Caco-2 (cell line): ENCODE measurements at regions not wholly inside any gene's neighbourhood (a gene's known extent, or its start where the extent isn't known, plus 50 kb on each side); places are given as distances from the start of the nearest gene placed in this dataset.

Experiments
- BruUV-seq: library from RNA; stranded (reverse); fragments of 400-500 nt; replicated peaks from 2 replicates; lab custom pipeline; 2021; lab: Mats Ljungman, UMichigan
- CTCF ChIA-PET: fragments of 300-600 bp; sonication (Branson Sonifier 250); formaldehyde crosslinking; loops from one replicate; lab custom pipeline; 2022; ENCODE audit warnings: antibody characterized with exemption; lab: Charles Lee
- POLR2A ChIA-PET: fragments of 300-600 bp; sonication (Branson Sonifier 250); formaldehyde crosslinking; loops from one replicate; lab custom pipeline; 2022; ENCODE audit warnings: antibody characterized with exemption; lab: Charles Lee
- DNase-seq, 2 experiments: peaks; one replicate each; pipeline versions ENCODE4 v3.0.0 to v3.0.0-alpha.2; 2020 to 2022
- H3K27me3 ChIP-seq: replicated peaks from 2 replicates; pipeline ENCODE4 v1.6.0; 2011; ENCODE audit warnings: low read length; ENCODE audit not compliant: control insufficient read depth, insufficient read depth
- H3K36me3 ChIP-seq: 2 replicates; pipeline ENCODE4 v1.5.1; 2011; ENCODE audit warnings: low read length; ENCODE audit not compliant: control insufficient read depth, insufficient read depth
- H3K4me1 ChIP-seq: fragments of 250-450 bp; sonication (Bioruptor Pico); 2 replicates; pipeline ENCODE4 v1.5.1; 2020; ENCODE audit warnings: mild to moderate bottlenecking
- H3K4me3 ChIP-seq: 2 replicates; pipeline ENCODE4 v1.5.1; 2011; ENCODE audit warnings: low read depth, mild to moderate bottlenecking, control low read depth, low read length
- H3K9me3 ChIP-seq: fragments of 250-450 bp; sonication (Bioruptor Pico); 2 replicates; pipeline ENCODE4 v1.5.1; 2020; ENCODE audit warnings: mild to moderate bottlenecking, moderate library complexity
- H3K27ac Mint-ChIP-seq: one replicate; pipeline ENCODE4 v1.8.0; 2022; ENCODE audit warnings: mixed read lengths; ENCODE audit not compliant: unreplicated experiment
- H3K27me3 Mint-ChIP-seq: one replicate; pipeline ENCODE4 v1.8.0; 2022; ENCODE audit warnings: mixed read lengths; ENCODE audit not compliant: insufficient read depth, unreplicated experiment
- H3K36me3 Mint-ChIP-seq: one replicate; pipeline ENCODE4 v1.8.0; 2022; ENCODE audit warnings: mild to moderate bottlenecking, mixed read lengths; ENCODE audit not compliant: insufficient read depth, unreplicated experiment
- H3K4me1 Mint-ChIP-seq: one replicate; pipeline ENCODE4 v1.8.0; 2022; ENCODE audit warnings: low read depth, mixed read lengths; ENCODE audit not compliant: unreplicated experiment
- H3K4me3 Mint-ChIP-seq: one replicate; pipeline ENCODE4 v1.8.0; 2022; ENCODE audit warnings: mild to moderate bottlenecking, moderate library complexity, mixed read lengths; ENCODE audit not compliant: unreplicated experiment
- H3K9me3 Mint-ChIP-seq: one replicate; pipeline ENCODE4 v1.8.0; 2022; ENCODE audit warnings: mixed read lengths; ENCODE audit not compliant: unreplicated experiment
- CTCF ChIP-seq, 2 experiments: fragments of 200-600 bp in 1 of 2; IDR thresholded peaks; 1 replicate in 1 of 2; 2 replicates in 1 of 2; pipeline versions ENCODE4 v1.5.1 to v1.8.0; 2011 to 2022; ENCODE audit warnings: antibody characterized with exemption in 1 of 2, control low read depth in 1 of 2, inconsistent platforms in 1 of 2, low read depth in 1 of 2, low read length in 1 of 2, mild to moderate bottlenecking in 1 of 2, moderate library complexity in 1 of 2; ENCODE audit not compliant: insufficient read depth in 1 of 2, severe bottlenecking in 1 of 2, unreplicated experiment in 1 of 2
- intact Hi-C: fragments of 100-400 bp; cut with micrococcal nuclease; formaldehyde crosslinking; loops from one replicate; pipeline ENCODE4 v1.10.0; 2022; ENCODE audit not compliant: unreplicated experiment

DNA sequence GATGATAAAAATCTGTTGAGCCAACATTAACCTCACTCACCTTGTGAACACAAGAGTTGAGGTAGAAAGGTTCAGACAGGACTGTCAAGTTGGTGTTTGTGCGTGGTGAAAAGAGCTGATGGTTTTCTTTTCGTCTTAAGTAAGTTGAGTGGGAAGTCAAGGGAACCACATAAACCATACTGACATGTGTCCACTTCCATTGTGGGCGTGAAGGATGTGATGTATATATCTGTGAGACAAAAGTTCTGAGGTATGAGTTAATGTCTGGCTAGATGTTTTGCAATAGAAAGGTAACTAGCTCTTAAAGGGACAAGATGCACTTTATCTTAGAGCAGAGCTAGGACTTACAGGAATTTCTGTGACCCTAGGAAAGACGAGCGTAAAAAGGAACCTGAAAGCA lies 1272.1 kb upstream of the ADGRB3 start:
- no peaks in the 10 kb centered on the region for H3K36me3 Mint-ChIP-seq
- Histone ChIP-seq H3K9me3 (no peaks in the 10 kb centered on the region), H3K27me3 (no peaks in the 10 kb centered on the region), H3K4me1 (no peaks in the 10 kb centered on the region), H3K4me3 (no peak overlapping the region), H3K36me3 (no peaks in the 10 kb centered on the region)
- H3K27ac Mint-ChIP-seq: no peak overlapping the region
- intact Hi-C loops: no loop called here
- ChIA-PET CTCF (no interaction called here), POLR2A (no interaction called here)
- DNase-seq: no peak
- no peaks in the 10 kb centered on the region for H3K27me3 Mint-ChIP-seq
- H3K4me1 Mint-ChIP-seq: no peaks in the 10 kb centered on the region
- H3K4me3 Mint-ChIP-seq: no peak overlapping the region
- H3K9me3 Mint-ChIP-seq: no peaks in the 10 kb centered on the region
- no peak for TF ChIP-seq CTCF (IDR thresholded peaks at IDR 0.05; ENCODE audit: insufficient read depth in 1 of 2, low read depth in 1 of 2, low read length in 1 of 2, severe bottlenecking in 1 of 2, unreplicated experiment in 1 of 2)
- BruUV-seq: no TSS peak

GRCh38 chr6:67361264-67361663 lies 1273.8 kb upstream of the ADGRB3 start:
- H3K4me3 ChIP-seq: no peak overlapping the region
- no TSS peak for BruUV-seq
- H3K36me3 Mint-ChIP-seq: no peaks in the 10 kb centered on the region

DNA sequence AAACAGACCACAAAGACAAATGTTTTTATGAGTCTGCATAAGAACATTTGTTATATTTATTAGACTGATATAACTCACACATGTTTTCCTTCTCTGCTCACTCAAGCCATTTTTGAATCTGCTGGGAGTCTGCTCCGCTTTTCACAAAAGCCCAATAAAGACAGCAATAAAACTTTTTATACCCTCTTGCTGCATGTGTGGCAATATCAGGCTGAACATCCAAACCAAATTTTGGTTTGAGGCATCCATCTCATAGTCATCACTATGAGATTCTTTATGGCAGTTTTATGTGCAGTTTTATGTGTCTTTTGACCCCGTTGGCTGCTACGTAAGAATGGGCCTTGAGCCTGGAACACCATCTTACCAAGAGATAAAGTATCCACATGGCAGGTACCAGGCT lies 1276.8 kb upstream of the ADGRB3 start:
- Histone ChIP-seq H3K4me1 (no peaks in the 10 kb centered on the region), H3K27me3 (no peaks in the 10 kb centered on the region), H3K9me3 (no peaks in the 10 kb centered on the region), H3K36me3 (no peaks in the 10 kb centered on the region), H3K4me3 (no peak overlapping the region)
- TF ChIP-seq CTCF (IDR thresholded peaks at IDR 0.05; ENCODE audit: insufficient read depth in 1 of 2, low read depth in 1 of 2, low read length in 1 of 2, severe bottlenecking in 1 of 2, unreplicated experiment in 1 of 2): no peak
- H3K27ac Mint-ChIP-seq: no peak overlapping the region
- peaks cover 5% of the 10 kb centered on the region for H3K27me3 Mint-ChIP-seq
- H3K4me1 Mint-ChIP-seq: no peaks in the 10 kb centered on the region
- ChIA-PET POLR2A (no interaction called here), CTCF (no interaction called here)
- no peaks in the 10 kb centered on the region for H3K9me3 Mint-ChIP-seq
- intact Hi-C loops: no loop called here
- no TSS peak for BruUV-seq
- H3K36me3 Mint-ChIP-seq: no peaks in the 10 kb centered on the region
- DNase-seq: no peak
- no peak overlapping the region for H3K4me3 Mint-ChIP-seq

More at GRCh38 chr6:67361264-67361663, 1273.8 kb upstream of the ADGRB3 start:
- Mint-ChIP-seq H3K9me3 (no peaks in the 10 kb centered on the region), H3K4me3 (no peak overlapping the region), H3K27ac (no peak overlapping the region), H3K4me1 (no peaks in the 10 kb centered on the region), H3K27me3 (no peaks in the 10 kb centered on the region)
- POLR2A ChIA-PET: no interaction called here
- Histone ChIP-seq H3K4me1 (no peaks in the 10 kb centered on the region), H3K9me3 (no peaks in the 10 kb centered on the region), H3K36me3 (no peaks in the 10 kb centered on the region), H3K27me3 (no peaks in the 10 kb centered on the region)
- no peak for TF ChIP-seq CTCF (IDR thresholded peaks at IDR 0.05; ENCODE audit: insufficient read depth in 1 of 2, low read depth in 1 of 2, low read length in 1 of 2, severe bottlenecking in 1 of 2, unreplicated experiment in 1 of 2)
- DNase-seq: no peak
- intact Hi-C loops: no loop called here
- CTCF ChIA-PET: no interaction called here
